Amygdala (tissue), 56 donors: ENCODE measurements at regions not wholly inside any gene's neighbourhood (a gene's known extent, or its start where the extent isn't known, plus 50 kb on each side); places are given as distances from the start of the nearest gene placed in this dataset.
"Not testable (repeated sequence)": the region's sequence is repeated elsewhere in the genome, so short reads cannot be mapped to it uniquely, and the experiment has no call there.

ENCODE experiments used
- DNase-seq, 56 donors: peaks; one replicate each; lab custom pipeline; 2025; lab: John Stamatoyannopoulos, UW

GRCh38 chr5:130642461-130642860 lies 522.6 kb downstream of the HINT1 start:
- no peak for DNase-seq

GRCh38 chr5:130627145-130627544 lies 537.9 kb downstream of the HINT1 start:
- DNase-seq = no peak

- DNase-seq = no peak
These were observed 540.3 kb downstream of the HINT1 start for GRCh38 chr5:130624805-130625204.

- no peak for DNase-seq
These were observed 548.9 kb downstream of the HINT1 start for GRCh38 chr5:130616161-130616560.

- DNase-seq = no peak
These were observed 559.8 kb downstream of the HINT1 start for GRCh38 chr5:130605234-130605633.

- not testable (repeated sequence) for DNase-seq
These were observed 568.4 kb downstream of the HINT1 start for GRCh38 chr5:130596647-130597046.

- DNase-seq = no peak
These were observed 584.8 kb downstream of the HINT1 start for GRCh38 chr5:130580264-130580663.

GRCh38 chr5:130578354-130578753 lies 586.7 kb downstream of the HINT1 start:
- DNase-seq = no peak

- DNase-seq = no peak
These were observed 594.0 kb downstream of the HINT1 start for GRCh38 chr5:130571076-130571475.

- no peak for DNase-seq
These were observed 596.3 kb downstream of the HINT1 start for GRCh38 chr5:130568791-130569190.

- DNase-seq = no peak
These were observed 609.6 kb downstream of the HINT1 start for GRCh38 chr5:130555429-130555828.

- no peak for DNase-seq
These were observed 614.5 kb downstream of the HINT1 start for GRCh38 chr5:130550562-130550928.

GRCh38 chr5:130549884-130550561 lies 615.0 kb downstream of the HINT1 start:
- DNase-seq = no peak

GRCh38 chr5:130546211-130546610 lies 618.8 kb downstream of the HINT1 start:
- no peak for DNase-seq

- no peak for DNase-seq
These were observed 619.8 kb downstream of the HINT1 start for GRCh38 chr5:130545291-130545690.

- no peak for DNase-seq
These were observed 623.3 kb downstream of the HINT1 start for GRCh38 chr5:130541617-130542221.

- no peak for DNase-seq
These were observed 628.4 kb downstream of the HINT1 start for GRCh38 chr5:130536691-130537090.

GRCh38 chr5:130532786-130533185 lies 628.5 kb downstream of the CHSY3 start:
- no peak for DNase-seq

GRCh38 chr5:130529511-130530485 lies 625.5 kb downstream of the CHSY3 start:
- DNase-seq = no peak

GRCh38 chr5:130529111-130529510 lies 624.8 kb downstream of the CHSY3 start:
- DNase-seq = no peak

GRCh38 chr5:130528474-130528873 lies 624.2 kb downstream of the CHSY3 start:
- DNase-seq = no peak
